NCI-H82 treated with DMSO at 0.1 percent for 48 hours (cell line): ENCODE measurements at regions not wholly inside any gene's neighbourhood (a gene's known extent, or its start where the extent isn't known, plus 50 kb on each side); places are given as distances from the start of the nearest gene placed in this dataset.

Experiments used
- DNase-seq: peaks from one replicate; lab custom pipeline; 2025; ENCODE audit not compliant: unreplicated experiment; lab: John Stamatoyannopoulos, UW

DNA sequence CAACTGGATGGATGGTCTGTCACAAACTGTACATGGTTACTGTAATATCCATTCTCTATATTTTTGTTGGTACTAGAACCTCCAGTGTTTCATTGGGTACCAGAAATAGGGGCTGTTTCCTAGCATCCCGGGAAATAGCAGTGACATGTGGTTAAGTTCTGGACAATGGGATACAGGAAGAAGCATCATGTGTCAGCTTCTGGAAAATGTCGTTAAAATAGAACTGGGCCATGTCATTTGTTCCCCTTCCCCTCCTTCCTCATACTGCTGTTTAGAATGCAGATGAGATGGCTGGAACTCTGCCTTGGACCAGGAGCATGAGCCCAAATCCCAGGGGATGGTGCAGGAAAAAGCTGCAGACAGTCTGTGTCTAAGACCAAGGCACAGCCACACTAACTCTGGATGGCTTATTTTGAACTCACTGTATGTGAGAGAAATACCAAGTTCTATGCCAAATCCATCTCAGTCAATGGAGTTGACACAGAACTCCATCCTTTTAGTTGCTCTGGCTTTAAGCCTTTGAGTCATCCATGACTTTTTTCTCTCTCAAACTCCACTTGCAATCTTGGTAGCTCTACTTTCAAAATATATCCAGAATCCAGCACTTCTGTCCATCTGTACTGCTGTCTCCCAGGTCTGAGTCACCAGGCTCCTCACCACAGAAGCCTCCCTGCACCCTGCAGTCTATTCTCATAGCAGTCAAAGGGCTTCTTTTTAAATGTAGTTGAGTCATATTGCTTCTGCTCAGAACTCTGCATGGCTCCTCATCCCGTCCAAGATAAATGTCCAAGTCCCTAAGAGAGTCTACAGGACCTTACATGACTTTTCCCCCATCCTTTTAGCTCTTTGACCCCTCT lies 184.2 kb downstream of the NSG2 start:
- DNase-seq = no peak

DNA sequence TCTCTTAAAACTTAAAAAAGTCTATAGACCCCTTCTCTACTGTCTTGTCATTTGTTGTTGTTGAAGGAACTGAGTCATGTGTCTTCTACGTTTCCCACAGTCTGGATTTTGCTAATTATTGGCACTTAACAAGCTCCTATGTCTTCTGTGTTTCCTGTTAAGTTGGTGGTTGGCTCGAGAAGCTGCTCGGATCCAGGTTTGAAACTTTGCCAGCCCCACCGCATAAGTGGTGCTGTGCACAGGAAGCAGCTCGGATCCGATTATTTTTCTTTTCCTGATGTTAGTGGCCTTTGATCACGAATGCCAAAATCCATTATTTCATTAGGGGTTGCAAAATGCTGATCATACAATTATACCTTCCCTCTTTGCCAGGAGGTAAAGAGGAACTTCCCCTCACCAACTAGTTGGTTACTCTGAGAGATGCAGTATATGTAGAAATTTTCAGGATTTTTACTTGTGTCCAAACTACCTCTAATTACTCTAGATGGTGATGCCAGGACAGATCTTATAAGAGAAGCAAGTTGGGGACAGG lies 186.5 kb downstream of the NSG2 start:
- no peak for DNase-seq

DNA sequence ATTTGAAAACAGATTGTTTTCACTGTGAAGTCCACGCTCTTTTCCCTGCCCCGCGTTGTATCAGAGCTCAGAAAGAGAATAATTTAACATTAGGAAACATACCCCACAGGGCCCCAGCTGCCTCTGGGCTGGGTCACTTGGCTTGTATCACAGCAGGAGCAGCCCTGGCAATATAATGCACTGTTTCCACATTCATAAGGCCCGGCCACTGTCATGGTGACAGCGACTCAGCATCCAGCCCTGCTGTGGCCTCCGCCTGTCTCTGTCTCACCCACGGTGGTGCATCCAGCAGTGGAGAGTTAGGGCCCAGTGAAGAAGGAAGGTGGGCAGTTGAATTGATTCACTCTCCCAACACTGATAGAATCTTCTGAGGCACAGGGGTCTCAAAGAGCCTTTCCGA lies 188.9 kb downstream of the NSG2 start:
- no peak for DNase-seq

DNA sequence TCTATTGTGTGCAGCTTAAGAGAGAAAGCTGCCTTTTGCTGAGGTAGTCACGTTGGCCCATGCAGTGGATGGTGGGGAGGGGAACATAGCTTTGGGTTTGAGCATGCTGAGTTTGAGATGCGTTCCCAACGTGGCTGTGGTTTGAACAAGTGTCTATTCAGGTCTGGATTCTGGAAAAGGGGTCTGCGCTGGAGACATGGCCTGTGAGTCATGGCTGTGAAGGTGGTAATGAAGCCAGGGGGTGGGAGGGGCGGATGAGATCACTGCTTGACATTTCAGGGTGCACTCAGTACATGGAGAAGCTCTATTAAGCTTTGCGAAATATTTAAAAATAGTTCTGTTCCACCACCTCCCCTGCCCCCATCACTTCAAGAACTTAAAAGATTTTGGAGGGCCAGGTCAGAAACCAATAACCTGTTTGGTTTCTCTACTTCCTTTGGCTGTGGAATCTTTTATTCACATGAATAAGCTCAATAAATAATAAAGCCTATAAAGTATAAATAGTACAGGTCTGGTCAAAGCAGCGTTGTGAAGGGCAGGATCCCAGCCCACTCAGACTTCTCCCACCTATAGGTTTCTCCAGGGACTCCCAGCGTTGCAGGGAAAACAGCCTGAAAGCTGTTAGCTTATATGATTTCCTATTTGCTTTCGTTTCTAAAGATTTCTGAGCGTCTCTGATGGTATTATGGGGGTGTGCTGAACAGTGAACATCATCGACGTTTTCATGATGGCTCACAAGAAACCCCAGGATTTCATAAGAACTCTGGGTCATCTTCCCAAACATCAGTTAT lies 189.9 kb downstream of the NSG2 start:
- DNase-seq = no peak

DNA sequence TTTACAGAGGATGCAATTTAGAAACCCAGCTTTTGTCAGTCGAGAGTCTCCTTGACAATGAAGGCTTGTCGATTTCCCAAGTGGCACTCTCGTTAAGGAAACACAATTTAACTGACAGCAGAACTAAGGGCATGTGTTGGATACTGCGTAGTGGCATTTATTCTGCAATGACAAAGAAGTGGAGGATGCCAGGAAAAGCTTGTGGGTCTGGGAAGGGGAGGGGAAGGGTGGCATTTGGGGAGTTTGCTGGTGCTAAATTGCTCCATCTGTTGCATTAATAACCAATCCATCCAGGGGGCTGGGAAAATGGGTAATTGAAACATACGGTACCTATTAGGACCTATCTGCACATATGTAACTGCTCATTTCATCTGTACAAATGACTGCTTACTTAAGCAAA lies 190.6 kb downstream of the NSG2 start:
- DNase-seq = no peak

DNA sequence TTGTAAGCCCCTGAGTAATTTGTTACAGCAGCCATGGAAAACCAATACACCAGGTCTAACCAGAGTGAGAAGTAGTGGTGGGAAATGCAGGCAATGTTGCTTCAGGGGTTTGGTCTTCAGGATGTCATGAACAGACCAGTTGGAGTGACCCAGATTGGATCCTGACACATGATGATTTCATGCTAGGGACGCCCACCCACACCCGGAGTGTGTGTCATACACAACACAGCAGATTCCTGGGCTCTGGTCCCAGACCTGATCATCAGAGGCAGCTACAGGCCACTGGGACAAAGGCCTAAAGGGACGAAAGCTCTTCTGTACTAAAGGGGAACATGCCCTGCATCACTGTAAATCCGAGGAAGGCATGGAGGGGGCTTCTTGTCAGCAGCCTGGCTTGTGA lies 194.2 kb downstream of the NSG2 start:
- DNase-seq = no peak

DNA sequence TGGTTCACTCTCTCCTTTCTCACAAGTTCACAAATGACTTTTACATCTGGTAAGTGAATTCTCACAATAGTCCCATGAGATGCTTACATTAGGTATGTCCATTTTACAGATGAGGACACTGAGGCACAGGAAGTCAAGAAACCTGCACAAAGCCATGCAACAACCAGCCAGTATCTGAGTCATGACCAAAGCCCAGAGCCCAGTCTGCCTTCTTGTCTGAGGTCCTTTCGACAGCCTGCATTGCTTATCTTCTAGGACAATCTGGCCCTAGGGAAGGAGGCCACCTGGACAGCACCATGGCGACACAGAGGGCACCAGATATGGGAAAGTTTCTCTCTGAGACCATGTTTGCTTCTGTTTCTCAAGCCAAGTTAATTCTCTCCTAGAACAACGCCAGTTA lies 197.1 kb downstream of the NSG2 start:
- DNase-seq = no peak

DNA sequence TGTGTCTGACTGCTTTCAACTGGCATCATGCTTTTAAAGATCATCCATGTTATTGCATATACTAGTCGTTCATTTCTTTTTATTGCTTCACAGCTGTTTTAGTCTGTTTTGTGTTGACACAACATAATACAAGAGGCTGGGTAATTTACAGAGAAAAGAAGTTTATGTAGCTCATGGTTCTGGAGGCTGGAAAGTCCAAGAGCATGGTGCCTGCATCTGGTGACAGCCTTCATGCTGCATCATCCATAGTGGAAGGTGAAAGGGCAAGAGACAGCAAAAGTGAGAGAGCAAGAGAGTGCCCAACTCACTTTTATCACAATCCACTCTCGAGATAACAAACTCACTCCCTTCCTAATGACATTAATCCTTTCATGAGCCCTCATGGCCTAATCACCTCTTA lies 198.4 kb downstream of the NSG2 start:
- DNase-seq = peak; percentile 31

DNA sequence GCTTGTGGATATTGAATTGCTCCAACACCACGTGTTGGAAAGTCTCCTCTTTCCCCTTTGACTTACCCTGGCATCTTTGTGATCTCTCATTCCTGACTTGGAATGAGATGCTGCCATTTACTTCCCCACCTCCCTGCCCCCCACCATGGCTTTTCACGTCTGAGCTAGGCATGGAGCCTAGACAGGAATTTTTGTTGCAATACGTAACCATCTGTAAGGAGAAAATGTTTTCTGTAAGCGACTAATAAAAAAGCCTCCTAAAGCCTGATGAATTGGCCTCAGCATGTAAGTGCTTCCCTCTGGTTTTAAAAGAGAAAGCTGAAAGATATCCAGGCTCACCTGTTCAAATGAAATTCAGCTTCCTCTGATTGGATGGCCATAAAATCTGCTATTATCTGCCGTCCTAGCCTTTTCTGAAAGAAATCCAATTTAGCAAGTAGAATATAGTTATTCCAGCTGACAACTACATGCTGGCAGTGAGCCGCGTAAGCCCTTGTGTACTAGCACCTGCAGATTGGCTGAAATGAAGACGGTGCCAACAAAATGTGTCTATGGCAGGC lies 200.1 kb downstream of the NSG2 start:
- peak; percentile 78 for DNase-seq

DNA sequence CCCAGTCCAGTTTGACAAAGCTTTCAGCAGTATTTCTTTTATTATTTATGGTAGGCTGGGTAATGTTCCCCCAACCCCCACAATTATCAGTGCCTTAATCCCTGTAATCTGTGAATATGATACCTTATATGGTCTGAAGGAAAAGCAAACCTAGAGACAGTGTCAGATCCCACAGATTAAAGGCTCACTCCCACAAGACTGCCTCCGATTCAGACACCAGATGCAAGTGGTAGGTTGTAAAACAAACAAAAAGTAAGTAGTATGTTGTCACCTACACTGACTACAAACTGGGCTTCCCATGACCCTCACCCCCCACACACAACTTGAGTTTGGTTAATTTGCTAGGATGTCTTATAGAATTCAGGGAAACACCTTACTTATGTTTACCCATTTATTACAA lies 201.2 kb downstream of the NSG2 start:
- peak; percentile 89 for DNase-seq

DNA sequence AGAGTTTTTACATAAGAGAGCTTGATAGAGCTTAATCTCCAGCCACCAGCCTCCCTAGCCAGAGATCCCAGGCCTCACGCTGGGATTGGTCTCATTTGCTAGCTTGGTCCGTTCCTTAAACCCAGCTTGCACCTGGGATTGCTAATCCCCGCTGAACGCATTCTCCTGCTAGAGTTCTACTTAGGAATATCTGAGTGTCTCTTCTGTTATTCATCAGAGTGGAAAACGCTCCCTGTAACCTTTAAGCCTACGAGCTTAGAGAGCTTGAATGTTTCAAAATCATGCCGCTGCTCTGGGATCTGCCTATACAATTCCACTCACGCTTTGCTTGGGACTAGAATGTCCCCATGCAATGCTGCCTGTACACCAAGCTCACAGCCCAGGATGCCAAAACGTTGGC lies 201.8 kb downstream of the NSG2 start:
- peak; percentile 68 for DNase-seq

DNA sequence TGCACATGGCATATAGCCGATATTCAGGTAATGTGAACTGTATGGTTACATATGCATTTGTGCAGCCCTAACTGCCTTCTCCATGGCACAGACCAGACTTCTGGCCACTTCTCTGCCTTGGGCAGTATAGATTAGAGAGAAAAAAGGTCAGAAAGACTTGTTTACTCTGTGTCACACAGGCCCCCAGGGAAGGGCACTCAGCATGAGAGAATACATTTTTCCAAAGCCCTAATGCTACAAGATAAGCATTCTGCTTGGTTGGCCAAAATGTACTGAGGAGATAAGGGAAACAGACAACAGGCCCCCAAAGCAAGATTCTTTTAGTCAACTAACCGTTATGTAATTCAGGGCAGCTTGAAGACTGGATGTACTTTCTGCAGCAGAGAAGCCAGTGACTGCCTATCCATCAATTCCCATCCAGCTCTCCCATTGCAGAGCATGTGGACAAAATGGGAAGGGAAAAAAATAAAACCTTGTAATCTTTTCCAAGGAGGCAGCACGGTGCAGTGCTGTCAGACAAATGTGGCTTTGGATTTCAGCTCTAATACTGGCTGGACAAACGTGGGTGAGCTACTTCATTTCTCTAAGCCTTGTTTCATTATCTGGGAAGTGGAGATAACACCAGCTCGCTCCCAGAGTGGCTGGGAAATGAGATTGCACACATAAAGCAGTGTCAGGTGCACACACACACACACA lies 205.9 kb downstream of the NSG2 start:
- DNase-seq = no peak

DNA sequence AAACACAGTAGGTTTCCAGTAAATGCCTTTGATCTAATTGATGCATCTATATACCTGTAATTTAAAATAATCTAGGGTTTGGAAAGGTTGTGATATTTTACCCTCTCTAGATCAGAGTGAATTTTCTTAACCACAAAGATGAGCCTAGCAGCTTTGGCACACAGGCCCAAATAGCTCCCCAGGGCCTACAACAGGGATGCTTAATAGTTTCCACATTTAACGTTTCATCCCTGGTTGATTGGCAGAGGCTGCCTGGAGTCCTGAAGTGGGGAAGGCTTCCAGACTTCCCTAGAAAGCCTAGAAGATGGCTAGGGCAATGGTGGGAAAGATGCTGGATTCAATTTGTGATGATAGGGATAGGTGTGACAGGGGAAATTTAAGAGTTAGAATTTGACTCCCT lies 206.6 kb downstream of the NSG2 start:
- DNase-seq = no peak

DNA sequence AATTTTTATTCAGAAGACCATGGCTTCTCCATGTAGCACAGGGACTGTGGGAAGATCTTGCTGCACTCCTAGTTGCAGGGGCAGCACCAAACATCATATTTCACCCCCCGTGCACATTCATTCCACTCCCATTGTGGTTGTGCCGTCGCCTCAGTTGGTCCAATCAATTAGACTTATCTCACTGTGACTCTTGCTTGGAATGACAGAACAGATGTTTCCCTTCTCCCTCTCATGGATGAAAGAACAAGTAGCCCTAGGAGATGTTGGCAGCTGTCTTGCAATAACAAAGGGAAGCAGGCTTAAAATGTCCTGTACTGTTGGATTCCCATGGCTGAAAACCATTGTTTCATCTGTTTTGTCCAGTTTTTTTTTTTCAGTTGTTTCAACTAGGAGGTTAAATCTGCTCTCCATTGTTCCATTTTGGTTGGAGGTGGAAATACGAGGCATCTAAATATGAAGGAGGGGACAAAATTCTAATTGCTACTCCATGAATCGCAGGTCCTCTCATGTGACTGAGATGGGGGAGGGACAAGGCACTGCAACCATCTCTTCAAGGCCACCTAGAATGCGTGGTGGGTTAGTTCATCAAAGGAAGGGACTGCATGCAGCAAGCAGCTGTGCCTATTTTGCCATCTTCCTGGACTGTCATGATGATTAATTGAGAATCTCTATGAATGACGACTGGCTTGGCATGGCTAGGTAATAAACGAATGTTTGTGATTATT lies 214.4 kb downstream of the NSG2 start:
- no peak for DNase-seq

DNA sequence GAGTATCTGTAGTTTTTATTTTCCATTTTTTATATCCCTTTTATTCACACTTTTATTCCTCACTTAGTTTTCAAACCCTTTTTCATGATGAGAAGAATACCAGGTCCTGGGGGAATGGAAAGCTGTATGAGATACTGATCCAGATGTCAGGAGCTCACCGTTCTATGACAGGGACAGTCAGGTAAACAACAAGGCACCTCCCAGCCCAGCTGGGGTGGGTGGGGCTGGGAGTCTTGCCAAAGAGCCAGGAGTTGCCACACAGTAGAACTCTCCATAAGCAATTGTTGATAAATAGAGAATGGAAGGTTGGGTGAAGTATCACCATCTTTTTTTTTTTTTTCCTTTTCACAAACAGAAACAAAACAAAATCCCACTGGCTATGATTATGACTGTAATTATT lies 225.8 kb downstream of the NSG2 start:
- no peak for DNase-seq

DNA sequence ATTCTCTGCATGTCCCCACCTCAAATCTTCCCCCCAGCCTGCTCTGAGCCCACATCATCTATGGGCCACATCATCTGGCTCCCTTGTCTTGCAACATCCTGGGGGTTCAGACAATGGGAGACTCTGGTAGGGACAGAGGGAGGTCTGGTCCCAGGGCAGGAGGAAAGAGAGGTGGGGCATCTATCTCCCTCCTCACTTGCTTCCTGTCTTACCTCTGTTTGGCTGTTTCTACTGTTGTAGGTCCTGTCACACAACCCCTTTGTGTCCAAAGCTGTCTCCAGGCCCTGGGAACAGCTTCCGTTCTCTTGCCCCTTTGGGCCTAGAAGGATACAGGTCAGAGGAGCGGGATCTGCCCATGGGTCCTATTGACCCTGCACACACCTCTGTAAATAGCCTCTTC lies 227.2 kb downstream of the NSG2 start:
- no peak for DNase-seq

DNA sequence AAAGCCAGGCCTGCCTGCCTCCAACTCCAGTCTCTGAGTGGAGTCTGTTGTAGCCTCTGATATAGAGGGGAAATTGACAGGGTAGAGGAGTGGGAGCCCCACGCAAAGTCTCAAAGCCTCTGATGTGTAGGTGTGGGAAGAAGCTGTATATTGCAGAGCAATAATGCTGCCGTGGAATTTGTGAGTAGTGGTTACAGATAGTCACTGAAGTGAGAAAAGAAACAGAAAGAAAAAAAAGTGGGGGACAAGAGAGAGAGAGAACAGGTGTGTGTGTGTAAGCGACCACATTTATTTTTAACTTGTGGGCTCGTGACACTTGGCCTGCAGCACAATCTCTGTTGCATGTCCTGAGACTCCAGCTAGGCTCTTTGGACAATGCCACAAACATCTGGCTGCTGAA lies 227.8 kb downstream of the NSG2 start:
- DNase-seq = no peak

DNA sequence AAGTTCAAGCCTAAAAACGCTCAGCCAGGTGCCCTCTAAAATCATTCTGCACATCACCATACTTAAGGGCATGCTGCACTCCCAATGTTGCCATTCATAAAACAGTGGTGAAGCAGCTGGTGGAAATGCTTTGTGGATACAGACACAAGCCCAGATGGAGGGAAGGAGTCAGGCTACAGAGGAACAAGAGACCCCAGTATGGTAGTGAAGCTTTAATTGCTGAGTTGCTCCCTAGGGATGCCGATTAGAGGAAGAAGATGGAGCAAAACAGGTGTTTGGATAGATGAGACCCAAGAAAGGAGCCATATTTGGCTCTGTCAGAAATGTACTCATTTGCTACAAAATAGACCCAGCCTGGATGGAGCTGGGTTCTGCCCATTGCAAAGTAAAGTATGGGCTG lies 230.5 kb downstream of the NSG2 start:
- DNase-seq = no peak

DNA sequence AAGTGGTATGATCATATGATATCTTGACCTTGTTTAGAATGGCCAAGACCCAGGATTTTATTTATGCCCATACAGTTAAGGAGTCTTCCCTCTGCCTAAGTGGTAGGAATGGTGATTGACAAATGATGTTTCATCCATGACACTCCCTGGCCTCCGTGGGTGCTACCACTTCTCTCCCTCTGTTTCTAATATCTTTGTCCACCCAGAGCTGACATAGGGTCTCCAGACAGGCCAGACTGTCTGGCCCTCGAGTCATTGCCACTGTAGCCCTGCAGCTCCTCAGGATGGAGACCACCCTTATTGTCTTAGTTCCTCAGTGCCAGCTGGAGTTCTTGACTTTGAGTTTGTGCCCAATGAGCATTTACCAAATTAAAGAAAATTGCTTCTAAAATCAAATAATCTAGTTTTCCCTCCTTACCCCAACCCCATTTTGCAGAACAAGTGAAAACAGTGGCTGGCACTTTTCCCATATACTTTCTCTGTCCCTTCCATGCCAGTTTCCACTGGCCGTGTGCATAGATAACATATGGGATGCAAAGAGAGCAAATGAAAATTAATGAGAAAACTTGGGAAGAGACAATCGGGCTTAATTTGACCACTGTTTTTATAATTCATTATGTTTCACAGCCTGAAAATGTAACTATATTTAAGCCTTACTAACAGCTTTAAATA lies 235.7 kb downstream of the NSG2 start:
- DNase-seq = no peak

DNA sequence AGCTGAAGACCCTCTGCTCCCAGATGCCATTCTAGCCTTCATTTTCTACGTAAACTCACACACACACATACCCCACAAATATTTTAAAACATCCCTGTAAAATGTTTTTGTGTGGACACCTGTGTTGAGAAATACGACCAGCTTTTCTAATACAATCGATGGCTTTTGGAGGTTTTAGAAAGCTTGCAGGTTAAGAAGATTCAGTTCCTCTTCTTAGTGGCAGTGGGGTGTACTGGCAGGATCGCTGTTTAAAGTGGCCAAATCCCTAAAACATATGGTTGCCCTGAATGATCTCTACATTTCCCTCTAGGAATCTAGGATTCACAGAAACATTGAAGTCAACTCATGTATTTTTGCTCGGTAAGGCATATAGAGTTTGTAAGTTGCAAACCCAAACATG lies 236.3 kb downstream of the NSG2 start:
- no peak for DNase-seq
